CMK (cell line): ENCODE measurements at regions not wholly inside any gene's neighbourhood (a gene's known extent, or its start where the extent isn't known, plus 50 kb on each side); places are given as distances from the start of the nearest gene placed in this dataset.
"Not testable (repeated sequence)": the region's sequence is repeated elsewhere in the genome, so short reads cannot be mapped to it uniquely, and the experiment has no call there.

ENCODE experiments used
- DNase-seq: peaks from one replicate; pipeline ENCODE4 v3.0.0-alpha.2; 2010; ENCODE audit warnings: low read depth

DNA sequence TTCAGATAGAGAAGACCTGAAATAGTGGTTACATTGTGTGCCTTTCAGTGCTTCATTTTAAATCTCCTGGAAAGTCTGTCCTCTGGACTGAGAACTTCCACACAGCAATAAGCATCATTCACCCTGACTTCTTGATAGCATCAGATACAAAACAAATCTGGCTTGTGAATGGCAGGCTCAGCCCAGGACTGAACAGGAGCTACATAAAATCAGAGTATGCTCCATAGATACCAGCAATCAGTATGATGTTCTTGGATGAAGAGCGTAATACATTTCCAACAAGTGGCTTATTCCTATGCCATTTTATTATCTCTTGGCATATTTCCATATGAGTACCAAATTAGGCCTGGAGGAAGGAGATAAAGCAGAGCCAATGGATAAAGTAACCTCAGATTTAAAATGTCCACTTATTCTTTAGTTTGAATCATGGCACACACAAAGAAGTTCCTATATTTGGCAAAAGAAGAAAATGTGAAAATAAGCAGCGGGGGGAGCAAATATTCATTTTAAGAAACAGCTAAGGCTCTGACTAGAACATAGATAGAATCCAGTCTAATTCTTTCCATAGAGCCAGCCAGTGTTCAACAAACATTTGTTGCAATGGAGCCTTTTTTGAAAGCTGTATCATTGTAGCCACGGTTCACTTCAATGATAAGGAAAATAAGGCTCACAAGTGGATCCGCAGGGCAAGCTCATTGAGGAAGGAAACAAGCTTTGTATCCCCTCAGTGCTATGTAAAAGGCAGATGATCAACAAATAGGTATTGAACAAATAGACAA is 230.8 kb upstream of the CHAC2 start:
- DNase-seq: no peak

DNA sequence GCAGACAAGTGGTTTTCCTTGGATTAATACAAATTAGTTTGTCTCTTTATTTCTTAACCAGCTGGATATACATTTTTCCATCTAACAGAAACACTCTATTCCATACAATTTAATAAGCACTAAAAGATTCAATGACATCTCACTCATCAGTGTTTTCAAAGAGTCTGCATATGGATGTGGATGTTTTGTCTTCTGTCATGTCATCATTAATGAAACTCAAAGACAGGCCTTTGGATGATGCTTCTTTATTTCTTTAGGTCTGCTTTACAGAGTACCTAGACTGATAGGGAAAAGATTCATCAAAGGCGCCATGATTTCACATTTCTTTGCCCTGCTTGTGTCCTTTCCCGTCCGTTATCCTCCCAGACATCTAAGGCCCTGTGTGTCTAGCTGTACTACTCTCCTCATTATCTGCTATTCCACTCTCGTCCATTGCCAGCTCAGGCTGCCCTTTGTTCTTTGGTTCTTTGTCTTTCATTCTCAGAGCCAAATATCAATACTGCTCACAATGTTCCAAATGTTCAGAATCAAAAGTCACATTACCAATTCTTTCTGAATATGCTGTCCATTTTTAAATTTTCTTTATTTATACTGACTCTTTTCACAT is 232.3 kb upstream of the CHAC2 start:
- DNase-seq: no peak

DNA sequence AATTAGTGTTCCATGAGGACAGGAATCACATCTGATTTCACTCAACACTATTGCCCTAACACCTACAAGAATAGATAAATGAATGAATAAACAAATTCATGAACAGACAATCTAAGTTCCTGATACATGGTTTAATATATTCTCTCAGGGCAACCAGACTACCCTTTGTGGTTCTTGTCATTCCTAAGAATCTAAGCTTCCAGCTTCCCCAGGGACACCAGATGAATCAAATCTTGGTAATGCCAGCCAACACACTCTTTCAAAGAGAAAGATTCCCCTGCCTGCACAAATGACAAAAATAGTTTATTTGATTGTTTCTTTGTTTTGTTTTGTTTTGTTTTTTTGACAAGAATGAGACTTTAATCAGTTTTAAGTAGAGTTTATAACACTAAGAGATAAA is 237.5 kb upstream of the CHAC2 start:
- no peak for DNase-seq

DNA sequence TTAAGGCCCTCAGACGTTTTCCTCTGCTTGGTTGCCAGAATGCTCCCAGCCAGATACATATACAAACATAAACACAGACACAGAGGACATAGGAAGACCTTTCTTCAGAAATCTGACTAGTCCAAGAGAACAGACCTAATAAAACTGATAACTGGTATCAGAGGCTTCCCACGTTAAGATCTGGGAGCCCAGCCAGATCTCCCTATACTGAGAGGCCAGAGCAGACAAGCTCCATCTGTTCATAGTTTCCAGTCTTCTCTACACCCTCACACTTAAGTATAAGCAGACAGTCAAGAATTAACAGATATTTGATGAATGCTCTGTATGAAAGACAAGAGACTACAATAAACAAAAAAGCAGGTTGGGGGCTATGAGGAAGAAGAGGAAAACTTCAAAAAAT is 240.5 kb upstream of the CHAC2 start:
- no peak for DNase-seq

DNA sequence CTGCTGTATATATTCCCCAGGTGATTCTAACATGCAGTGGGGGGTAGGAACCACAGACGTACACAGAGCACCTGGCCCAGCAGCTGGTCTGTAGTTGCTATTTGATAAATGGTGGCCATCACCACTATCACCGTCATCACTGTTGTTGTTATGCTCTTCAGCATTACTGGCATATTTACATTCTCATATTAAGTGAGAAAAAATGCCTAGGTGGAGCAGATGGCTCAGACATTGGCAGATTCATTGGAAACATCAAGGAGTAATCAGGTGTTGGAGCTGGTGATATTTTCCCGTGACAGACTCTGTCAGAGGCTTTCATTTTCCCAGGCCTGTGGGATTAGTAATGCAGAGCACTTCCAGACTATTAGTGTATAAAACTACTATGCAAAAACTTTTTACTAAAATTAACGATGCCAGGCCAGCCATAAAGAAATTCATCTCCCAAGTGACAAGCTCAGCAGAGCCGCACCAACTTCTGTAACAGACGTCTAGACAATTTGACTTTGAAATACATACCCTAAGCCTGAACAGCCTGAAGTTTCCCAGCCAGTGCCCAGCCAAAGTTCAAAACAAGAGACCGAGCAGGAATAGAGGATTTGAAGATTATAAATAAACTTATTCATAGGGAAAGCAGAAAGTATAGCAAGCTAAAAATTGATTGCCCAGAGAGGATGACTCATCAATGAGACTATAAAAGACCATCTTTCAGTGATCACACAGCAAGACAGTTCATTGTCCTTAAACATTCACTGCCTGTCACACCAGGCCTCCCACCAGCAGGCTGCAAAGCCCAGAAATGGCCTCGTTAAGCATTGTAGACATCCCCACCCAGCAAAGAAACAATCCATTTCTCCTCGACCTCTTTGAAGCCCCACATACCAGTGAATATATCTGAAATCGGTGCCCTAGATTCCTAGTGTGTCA is 247.4 kb upstream of the CHAC2 start:
- no peak for DNase-seq

DNA sequence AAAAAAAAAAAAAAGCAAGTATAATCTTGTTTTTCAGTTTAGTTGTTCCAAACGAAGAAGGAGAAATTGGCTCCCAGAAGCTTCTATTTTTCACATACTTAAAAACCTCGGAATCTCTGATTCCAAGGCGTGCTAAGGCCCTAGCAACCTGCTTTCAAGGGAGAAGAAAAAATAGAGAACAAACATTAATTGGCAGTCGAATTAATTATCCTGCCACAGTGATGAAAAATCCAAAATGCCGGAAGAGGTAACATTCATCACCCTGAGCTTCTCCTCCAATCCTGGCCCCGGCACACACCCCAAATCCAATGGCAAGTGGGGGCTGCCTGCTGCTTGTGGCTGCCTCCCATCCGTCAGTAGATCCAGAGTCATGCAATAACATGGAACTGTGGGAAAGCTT is 250.2 kb upstream of the CHAC2 start:
- no peak for DNase-seq

DNA sequence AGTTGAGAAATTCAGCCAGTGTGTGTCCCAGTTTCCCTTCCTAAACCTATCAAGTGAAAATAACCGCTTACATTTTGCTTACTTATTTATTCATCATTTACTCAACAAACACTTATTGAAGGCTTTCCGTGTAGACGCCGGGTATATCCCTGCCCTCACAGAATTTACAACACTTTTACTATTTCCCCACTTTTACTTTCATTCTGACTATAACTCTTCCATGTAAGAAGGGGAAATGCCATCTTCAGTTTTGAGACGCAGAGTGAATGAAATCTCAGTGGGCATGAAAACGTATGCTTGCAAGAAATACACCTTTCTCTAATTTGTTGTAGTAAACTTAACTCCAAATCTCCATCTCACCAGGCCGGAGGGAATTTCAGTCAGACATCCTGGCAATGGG is 251.0 kb upstream of the CHAC2 start:
- no peak for DNase-seq

DNA sequence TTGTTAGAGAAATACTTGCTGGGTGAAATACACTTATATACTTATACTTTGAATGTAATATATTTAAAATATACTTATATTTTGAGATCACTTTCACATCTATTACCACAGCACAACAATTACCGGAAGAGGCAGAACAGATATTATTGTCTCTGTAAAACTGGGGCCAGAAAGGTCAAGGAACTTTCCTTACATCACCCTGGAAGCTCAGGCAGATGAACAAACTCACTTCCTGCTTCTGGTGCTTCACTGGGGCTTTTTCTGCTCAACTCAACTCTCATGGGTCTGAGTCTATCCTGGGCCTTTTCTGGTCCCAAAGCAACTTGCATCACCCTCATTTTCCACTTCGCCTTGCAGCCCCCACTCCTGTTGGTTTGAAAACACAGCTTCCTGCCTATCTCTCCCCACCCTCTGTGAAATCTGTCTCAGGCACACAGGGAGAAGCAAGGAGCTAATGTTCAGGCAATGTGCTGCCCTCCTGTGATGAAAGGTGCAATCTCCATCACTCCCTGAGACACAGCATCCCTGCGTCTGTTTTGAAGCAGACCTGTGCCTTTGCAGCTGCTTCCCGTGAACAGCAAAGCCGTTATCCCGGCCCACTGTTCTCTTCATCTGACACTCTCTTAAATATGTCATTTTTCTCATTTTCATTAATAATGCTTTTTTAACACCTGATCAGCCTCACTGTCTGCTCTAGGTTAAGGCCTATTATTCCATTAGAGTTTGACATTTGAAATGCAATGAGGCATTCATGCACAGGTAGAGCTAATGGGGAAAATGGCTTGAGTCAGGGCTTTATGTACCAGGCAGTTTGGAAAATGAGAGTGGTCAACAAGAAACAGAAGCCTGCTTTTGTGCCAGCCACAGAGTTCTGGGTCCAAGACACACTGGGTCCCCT is 251.9 kb upstream of the CHAC2 start:
- DNase-seq: no peak

DNA sequence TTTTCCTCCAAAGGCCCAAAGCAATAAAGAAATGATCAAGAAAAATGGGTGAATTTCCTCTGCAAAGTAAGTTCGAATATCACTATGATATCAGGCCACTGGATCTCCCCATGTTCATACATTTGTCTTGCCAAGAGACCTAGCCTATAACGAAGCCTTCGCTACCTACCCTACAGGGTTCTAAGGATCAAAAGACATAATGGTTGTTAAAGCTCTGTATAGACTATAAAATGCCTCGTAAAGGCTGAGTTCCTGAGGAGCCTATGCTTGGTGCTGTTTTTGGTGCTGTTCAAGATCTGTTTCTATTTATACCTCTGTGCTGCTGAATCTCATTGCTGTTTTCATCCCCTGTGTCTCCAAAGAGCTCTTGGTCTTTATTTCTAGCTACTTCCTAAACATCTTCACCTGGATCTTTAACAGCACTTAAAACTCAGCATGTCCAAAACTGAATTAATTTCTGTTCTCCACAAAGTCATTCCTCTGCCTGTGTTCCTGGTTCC is 254.4 kb upstream of the CHAC2 start:
- DNase-seq: no peak

DNA sequence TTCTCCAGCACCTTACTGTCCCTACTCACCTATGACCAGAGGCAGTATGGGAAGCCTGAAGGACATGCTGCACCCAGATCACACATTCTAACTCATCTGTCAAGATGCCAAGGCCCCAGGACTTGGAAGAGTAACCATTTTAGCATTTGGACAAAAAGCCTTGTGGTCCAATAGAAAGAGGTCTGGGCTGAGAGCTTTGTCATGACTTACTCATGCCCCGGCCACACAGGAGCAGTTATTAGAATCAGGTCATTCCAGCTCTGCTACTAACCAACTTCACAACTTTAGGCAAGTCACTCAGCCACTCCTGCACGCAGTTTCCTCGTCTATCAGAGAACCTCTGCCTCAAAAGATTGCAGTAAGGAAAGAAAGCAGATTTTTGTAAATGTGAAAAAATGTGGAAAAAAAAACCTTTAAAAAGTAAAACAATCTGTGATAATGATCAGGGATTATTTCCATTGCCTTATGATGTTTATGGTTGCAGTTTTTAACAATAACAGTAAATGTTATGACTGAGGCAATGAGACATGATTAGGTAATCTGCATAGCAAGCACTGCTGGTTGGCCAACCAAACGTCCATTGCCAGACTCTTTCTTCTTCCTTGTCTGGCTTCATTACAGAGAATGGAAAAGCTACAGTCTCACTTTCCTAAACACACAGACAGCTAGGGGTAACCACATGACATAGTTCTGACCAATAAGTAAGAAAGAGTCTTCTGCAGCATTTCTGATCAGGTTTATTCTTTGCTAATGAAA is 255.4 kb upstream of the CHAC2 start:
- DNase-seq: no peak

DNA sequence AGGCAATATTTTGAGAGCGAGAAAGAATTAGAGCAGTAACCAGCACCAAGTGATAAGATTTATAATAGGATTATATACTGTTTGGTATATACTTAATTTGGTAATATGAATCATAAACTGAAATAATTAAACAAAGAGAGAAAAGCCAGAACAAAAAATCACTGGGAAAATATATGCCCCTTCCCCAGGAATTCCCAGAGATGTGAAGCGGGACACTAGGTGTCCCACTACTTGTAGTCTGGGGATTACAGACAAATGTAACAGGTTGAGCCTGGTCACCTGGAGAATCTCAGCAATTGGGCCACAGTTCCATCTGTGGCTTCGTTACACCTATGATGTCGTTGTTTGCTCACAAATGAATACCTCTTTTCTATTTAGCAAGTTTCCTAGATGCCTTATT is 256.1 kb upstream of the CHAC2 start:
- DNase-seq: no peak

DNA sequence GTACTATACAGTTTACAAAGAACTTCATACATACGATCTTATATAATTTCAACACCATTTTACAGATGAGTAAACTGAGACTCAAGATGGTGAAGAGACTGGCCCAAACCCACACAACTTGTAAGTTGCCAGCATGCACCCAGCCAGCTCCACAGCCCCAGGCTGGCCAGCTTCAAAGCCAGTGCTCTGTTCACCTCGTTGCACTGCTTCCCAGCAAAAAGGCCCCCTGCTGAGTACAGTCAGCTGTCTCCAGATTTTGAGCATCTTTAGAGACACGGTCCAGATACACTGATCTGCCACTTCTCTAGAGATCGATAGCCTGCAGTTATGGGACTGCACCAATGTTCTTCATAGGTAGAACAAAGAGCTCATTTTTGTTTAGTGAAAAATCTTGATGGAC is 257.2 kb upstream of the CHAC2 start:
- DNase-seq: no peak

DNA sequence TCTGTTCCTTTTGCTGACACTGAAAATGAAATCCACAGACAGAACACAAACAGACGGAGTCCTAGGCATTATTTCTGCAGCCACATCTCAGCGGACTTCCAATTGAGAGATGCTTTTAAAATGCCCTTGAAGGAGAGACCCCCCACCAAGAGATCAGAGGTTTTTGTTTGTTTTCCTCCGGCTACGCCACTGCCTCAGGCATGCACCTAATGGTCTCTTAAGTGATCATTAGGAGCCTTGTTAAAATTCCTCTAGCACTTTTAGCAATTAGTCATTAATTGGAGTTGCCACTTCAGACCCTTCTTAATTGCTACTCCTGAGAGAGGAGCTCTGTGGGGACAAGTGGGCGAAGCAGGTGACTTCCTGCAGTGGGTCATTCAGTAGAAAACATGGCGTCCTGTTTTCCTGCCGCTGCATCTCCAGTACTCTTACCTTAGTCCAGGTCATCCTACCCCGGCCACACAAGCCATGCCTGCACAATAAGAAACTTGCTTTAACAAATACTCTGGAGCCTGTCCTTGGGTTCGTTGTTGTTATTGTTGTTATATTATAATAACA is 257.7 kb upstream of the CHAC2 start:
- no peak for DNase-seq

DNA sequence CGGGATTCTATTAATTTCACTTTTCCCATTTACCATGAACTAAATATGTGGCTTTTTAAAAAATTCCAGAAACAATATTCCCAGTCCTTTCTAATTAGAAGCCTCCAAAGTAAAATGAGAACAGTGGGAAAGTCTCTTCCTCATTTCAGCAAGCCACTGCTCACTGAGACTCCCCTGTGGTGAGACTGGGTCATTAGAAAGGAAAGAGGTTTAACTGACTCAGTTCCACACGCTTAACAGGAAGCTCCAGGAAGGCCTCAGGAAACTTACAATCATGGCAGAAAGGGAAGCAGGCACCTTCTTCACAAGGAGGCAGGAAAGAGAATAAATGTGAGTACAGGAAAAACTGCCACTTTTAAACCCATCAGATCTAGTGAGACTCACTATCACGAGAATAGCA is 258.9 kb upstream of the CHAC2 start:
- no peak for DNase-seq

DNA sequence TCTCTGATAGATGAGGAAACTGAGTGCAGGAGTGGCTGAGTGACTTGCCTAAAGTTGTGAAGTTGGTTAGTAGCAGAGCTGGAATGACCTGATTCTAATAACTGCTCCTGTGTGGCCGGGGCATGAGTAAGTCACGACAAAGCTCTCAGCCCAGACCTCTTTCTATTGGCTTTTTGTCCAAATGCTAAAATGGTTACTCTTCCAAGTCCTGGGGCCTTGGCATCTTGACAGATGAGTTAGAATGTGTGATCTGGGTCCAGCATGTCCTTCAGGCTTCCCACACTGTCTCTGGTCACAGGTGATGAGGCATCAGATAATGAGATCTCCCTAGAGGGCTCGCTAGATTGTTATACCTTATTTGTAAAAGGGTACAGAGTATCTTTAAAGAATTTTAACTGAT is 260.5 kb upstream of the CHAC2 start:
- not testable (repeated sequence) for DNase-seq

DNA sequence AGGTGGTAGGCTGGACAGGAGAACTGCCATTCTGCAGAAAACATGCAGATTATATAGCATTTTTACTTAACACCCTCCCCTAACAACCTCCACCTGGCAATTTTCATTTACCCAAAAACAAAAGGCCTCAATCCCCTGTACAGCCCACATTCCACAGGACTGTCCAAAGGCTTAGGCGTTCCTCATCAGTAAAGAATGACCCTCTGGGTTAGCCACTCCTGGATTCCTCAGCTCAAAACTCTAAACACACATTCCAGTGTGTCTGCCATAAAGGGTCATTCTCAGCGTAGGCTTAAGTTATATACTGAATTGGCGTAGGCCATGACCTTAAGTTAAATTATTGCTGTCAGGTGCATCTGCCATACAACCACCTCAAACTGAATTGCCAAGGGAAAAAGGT is 261.8 kb upstream of the CHAC2 start:
- DNase-seq: no peak

DNA sequence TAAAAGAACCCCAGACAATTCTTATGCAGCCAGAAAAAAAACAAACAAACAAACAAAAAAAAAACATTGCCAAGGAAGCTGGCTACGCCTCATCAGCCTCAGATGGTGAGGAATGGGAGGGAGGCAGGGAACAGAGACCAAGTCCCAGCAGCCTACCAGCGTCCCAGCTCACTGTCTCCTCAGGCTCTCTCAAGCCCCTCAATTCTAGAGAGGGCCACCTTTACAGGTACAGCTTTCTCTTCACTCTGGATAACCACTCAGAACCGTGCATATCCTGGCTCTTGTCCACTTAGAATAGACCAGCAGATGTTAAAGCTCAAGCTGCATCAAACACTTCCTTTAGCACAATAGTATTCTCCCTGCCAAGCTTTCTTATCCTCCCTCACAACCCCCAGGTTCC is 263.1 kb upstream of the CHAC2 start:
- no peak for DNase-seq

DNA sequence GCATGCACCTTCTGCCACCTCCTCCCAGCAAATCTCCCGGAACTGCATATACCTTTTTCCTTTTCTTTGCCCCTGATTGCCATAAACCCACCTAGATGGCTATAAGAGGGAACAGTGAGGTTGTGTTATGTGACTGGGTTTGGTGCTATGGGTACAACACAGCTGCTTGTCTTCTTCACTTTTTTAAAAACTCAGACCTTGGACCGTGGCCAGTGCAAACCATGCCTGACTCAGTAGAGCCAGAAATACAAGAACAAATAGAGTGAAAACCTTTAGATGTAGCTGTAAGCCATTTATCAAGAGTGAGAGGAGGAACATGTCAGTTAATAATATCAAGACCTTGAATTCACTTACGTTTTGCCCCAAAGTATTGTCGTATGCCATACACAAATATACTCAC is 267.4 kb upstream of the CHAC2 start:
- DNase-seq: no peak

DNA sequence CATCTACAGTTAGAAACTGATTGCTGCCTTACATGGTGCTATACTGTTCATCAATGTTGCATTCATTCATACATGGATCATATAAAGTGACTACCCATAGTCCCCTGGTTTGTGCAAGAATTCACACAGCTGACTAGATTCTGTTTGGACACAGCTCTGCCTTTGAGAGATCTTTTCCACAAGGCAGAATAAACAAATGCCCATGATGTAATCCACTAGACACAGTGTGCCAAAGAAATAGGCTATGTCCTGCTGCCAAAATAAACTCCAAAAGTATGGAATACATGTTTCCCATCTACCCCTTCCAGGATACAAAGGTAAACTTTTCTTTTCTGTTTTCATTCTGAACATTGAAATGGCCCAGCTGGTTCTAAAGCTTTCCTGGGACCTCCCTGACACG is 269.4 kb upstream of the CHAC2 start:
- no peak for DNase-seq

DNA sequence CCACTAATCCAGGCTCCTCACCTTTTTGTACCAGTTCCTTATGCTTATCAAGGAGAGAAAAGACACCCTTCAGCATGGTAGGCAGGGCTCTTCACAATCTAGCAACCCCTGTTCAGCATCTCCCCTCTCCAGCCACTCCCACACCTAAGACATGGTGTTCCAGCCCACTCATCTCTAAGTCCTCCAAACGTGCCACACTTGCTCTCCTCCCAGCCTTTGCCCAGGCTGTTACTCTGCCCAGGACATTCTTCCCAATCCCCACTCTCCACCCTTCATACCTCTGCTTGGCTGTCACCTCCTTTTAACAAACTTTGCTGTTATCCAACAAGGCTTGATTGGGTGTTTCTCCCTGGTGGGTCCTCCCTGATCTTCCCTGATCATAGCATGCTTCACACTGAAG is 270.6 kb upstream of the CHAC2 start:
- DNase-seq: no peak

DNA sequence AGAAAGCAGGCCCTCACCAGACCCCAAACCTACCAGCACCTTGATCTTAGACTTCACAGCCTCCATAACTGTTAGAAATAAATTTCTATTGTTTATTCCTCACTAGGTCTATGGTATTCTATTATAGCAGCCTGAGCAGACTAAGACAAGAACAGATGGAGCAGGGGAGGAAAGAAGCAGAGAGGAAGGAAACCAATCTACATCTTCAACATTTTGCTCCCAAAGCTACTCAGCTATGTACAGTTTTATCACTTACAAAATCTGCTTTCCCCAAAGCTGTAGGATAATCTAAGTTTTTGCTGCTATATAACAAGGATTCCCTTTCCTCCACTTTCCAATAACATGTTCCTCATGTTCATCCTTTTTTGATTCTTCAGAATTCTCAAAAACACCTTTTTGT is 274.4 kb upstream of the CHAC2 start:
- no peak for DNase-seq
